ENCODE measurements at regions not wholly inside any gene's neighbourhood (a gene's known extent, or its start where the extent isn't known, plus 50 kb on each side); places are given as distances from the start of the nearest gene placed in this dataset.

DNA sequence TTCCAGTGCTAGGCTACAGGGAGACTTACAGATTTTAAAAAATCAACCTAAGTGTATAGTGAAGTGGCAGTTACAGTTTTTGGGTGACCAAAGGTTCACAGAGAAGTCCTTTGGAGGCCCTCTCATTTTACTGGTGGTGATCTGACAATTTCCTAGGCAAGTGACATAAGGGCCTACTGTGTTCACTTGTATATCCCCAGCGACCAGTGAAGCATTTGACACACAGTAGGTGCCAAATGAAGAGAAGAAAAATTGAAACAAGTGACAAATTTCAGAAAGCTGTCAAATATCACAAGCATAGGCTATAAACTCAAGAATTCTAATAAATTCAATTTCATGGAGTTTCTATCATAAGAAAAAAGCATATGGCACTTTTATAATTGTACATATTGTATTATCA, 89.5 kb downstream of the RPL22L1 start:
- no peak for DNase-seq

- DNase-seq = no peak
These were observed 91.5 kb downstream of the RPL22L1 start for GRCh38 chr3:170778240-170779217.

DNA sequence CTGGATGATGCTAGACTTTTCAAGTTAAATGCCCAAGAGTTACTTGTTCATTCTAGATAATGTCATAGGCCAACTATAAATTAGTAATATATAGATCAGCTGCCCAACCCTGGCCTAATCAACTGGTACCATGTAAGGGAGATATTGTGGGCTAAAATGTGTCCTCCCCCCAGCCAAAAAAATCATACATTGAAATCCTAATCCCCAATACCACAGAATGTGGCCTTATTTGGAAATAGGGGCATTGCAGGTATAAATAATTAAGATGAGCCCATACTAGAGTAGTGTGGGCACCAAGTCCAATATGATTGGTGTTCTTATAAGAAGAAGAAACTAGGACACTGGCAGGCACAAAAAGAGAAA, 92.5 kb downstream of the RPL22L1 start:
- no peak for DNase-seq

GRCh38 chr3:170776887-170777563, 93.0 kb downstream of the RPL22L1 start:
- no peak for DNase-seq

GRCh38 chr3:170773682-170774425, 96.1 kb downstream of the RPL22L1 start:
- no peak for DNase-seq

GRCh38 chr3:170772175-170772574, 97.8 kb downstream of the RPL22L1 start:
- no peak for DNase-seq

DNA sequence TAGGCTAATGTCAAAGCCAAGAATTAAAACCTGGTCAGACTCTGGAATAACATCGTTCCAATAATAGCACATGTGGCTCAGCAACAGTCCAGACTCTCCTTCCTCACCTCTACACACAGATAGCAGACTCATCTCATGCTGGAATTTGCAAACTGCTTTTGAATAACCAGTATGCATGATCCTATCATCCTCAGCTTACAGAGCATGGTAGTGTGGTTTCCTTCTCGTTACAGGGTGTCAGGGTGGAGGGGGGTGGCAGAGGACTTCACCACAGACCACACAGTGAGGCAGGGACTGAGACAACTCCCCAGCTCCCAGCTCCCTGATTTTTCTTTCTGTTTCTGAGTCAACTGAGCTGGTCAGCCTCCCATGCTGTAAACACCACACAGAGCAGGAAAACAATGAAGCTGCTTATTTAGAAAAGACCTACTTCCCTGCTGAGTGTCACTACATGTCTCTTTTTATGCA, 101.6 kb downstream of the RPL22L1 start:
- DNase-seq = no peak

- no peak for DNase-seq
These were observed 102.4 kb downstream of the RPL22L1 start for GRCh38 chr3:170767576-170767941.

DNA sequence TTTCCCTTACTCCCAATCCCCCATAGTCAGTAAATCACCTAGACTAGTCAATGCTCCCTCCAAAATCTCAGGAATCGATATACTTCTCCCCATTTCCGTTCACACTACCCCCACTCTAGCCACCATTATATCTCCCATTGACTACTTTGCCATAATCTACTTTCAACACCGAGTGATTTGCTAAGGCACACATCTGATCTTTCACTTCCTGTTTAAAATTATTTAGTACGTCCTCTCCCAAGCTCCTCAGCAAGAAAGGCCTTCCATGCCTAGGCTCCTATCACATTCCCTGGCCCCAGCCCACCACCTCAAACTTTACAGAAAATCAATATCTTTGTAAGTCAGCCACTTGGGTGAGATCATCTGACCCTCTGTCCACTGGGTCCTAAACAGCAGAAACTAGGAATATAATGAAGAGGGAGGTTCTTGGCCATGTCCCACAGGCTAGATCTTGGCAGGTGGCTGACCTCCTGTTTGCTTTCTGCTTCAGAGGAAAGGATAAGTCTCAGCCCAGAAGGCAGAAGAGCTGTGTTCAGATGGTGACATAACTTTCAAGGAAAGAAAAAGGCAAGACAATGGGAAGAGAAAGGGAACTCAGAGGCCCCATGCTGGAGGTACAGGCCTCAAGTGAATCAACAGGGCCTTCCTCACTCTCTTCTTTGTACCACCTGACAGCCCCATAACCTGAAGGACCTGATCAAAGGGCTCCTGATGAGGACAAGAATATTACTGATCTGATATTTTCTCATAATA, 103.0 kb downstream of the RPL22L1 start:
- DNase-seq = no peak

- DNase-seq = no peak
These were observed 103.7 kb downstream of the RPL22L1 start for GRCh38 chr3:170766253-170766652.

DNA sequence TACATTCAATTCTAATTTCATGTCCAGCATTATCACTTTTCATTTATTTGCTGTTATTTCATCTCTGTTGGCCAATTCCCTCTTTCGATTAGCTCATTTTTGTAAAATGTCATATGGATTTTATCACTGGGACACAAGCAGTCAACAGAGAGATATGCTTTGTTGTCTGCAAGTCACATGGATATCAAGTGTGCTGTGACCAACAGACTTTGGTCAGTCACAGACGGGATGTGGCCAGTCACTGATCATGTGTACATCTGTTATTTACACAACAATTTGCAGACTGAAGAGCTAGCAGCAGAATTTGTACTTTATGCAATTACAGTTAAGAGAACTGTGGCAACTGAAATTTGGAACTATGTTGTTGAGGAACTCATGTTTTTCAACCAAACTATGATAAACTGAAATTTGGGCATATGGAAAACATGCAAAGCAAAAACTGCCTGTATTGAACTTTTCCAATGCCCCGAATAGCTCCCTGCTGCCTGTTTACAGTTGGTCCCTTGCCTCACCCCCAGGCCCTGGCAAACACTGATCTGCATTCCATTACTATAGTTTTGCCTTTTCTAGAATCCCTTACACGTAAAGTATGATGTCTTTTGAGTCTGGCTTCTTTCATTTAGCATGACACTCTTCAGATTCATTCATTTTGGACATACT, 104.4 kb downstream of the RPL22L1 start:
- no peak for DNase-seq

GRCh38 chr3:170764017-170764416, 106.0 kb downstream of the RPL22L1 start:
- no peak for DNase-seq

GRCh38 chr3:170762064-170762463, 107.9 kb downstream of the RPL22L1 start:
- no peak for DNase-seq

- DNase-seq = no peak
These were observed 108.9 kb downstream of the RPL22L1 start for GRCh38 chr3:170761103-170761502.

GRCh38 chr3:170760174-170760526, 109.8 kb downstream of the RPL22L1 start:
- no peak for DNase-seq

- no peak for DNase-seq
These were observed 110.4 kb downstream of the RPL22L1 start for GRCh38 chr3:170759511-170760173.

DNA sequence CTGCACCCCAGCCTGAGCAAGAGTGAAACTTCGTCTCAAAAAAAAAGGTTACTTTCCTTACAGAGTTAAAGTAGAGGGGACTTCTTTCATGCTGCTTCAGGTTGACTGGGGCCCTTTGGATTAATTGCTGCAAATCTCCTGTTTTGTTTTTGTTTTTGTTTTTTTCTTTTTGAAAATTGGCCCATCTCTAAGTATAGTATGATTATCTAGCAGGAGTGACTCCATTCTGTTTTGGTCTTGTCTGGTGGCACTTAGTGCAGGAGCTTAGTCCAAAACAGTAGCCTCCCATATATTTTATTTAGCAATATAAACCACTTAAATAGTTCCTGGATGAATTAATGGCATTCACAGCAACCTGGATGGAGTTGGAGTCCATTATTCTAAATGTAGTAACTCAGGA, 113.0 kb downstream of the RPL22L1 start:
- no peak for DNase-seq

GRCh38 chr3:170754311-170754693, 115.7 kb downstream of the RPL22L1 start:
- DNase-seq = no peak

GRCh38 chr3:170753421-170754310, 116.3 kb downstream of the RPL22L1 start:
- no peak for DNase-seq

- no peak for DNase-seq
These were observed 117.3 kb downstream of the RPL22L1 start for GRCh38 chr3:170752571-170753155.

All from right forelimb (tissue), 1 donor.